GM12872 (cell line): ENCODE measurements at regions not wholly inside any gene's neighbourhood (a gene's known extent, or its start where the extent isn't known, plus 50 kb on each side); places are given as distances from the start of the nearest gene placed in this dataset.

Source experiments
- CTCF ChIP-seq: IDR thresholded peaks from 3 replicates; pipeline ENCODE4 v1.5.1; 2011; ENCODE audit warnings: low read depth, mild to moderate bottlenecking, low read length, moderate library complexity; ENCODE audit not compliant: insufficient read depth

- TF ChIP-seq CTCF, result no peak
These were observed 560.5 kb downstream of the ACTR3B start for GRCh38 chr7:153320005-153320404.

- TF ChIP-seq CTCF, result no peak
These were observed 561.1 kb downstream of the ACTR3B start for GRCh38 chr7:153320681-153321080.

- TF ChIP-seq CTCF, result no peak
These were observed 563.4 kb downstream of the ACTR3B start for GRCh38 chr7:153322991-153323390.

GRCh38 chr7:153324094-153324493 lies 564.5 kb downstream of the ACTR3B start:
- TF ChIP-seq CTCF, result no peak

- TF ChIP-seq CTCF, result no peak
These were observed 568.1 kb downstream of the ACTR3B start for GRCh38 chr7:153327683-153328082.

- no peak for TF ChIP-seq CTCF
These were observed 571.9 kb downstream of the ACTR3B start for GRCh38 chr7:153331427-153331826.

- no peak for TF ChIP-seq CTCF
These were observed 594.5 kb downstream of the ACTR3B start for GRCh38 chr7:153354071-153354470.

GRCh38 chr7:153370092-153370491 lies 610.5 kb downstream of the ACTR3B start:
- TF ChIP-seq CTCF, result no peak
